NB4 (cell line): ENCODE measurements at regions not wholly inside any gene's neighbourhood (a gene's known extent, or its start where the extent isn't known, plus 50 kb on each side); places are given as distances from the start of the nearest gene placed in this dataset.

Experiments used
- DNase-seq: peaks from one replicate; pipeline ENCODE4 v3.0.0; 2010; ENCODE audit warnings: low read depth
- H3K4me3 ChIP-seq: one replicate; pipeline ENCODE4 v1.5.1; 2011; ENCODE audit warnings: mild to moderate bottlenecking, low read depth, low read length, moderate library complexity
- MYC ChIP-seq: IDR thresholded peaks from 2 replicates; pipeline ENCODE4 v1.6.1; 2011; ENCODE audit warnings: low read depth, low read length
- POLR2A ChIP-seq: IDR thresholded peaks from 2 replicates; pipeline ENCODE4 v1.6.1; 2011; ENCODE audit warnings: mild to moderate bottlenecking; ENCODE audit not compliant: insufficient read length; ENCODE audit errors: extremely low read depth
- TF ChIP-seq, protein P1 (sequence below): IDR thresholded peaks from one replicate; pipeline ENCODE4 v1.5.1; 2012; ENCODE audit warnings: low read depth, low read length
- TF ChIP-seq, protein P2 (sequence below): IDR thresholded peaks from 2 replicates; pipeline ENCODE4 v1.6.1; 2011; ENCODE audit warnings: low read depth, low read length

DNA sequence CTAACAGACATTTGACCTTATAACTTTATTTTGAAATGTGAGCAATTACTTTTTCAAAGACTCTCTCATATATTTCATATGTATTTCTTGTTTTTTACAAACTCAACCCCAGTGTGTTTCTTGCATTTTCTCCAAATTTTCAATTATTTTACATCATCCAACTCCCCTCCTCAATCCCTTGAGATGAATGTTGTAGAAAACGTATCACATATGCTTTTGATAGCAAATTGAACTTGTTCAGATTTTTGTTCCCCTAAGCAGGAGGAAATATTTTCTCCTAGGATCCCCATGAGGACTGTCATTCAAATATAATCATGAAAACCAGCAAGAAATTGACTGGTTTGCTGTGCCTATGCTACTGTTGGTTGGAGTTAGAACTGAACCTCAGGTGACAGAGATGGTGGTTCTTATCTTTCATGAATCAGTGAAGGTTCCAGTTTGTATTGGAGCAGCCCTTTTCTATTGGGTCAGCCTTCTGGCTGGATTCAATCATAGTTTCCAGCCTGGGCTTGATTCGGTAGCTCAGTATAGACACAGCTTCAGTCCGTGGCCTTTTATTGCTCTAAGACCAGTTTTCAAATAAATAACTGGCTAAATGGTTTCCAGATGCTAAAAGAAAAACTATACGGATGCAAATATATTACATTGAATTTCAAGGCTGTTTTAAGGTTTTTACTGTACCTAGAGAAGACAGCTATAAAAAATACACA lies 591.0 kb downstream of the EPHA4 start:
- DNase-seq: no peak
- no peak overlapping the region for H3K4me3 ChIP-seq
- TF ChIP-seq, protein P1, sequence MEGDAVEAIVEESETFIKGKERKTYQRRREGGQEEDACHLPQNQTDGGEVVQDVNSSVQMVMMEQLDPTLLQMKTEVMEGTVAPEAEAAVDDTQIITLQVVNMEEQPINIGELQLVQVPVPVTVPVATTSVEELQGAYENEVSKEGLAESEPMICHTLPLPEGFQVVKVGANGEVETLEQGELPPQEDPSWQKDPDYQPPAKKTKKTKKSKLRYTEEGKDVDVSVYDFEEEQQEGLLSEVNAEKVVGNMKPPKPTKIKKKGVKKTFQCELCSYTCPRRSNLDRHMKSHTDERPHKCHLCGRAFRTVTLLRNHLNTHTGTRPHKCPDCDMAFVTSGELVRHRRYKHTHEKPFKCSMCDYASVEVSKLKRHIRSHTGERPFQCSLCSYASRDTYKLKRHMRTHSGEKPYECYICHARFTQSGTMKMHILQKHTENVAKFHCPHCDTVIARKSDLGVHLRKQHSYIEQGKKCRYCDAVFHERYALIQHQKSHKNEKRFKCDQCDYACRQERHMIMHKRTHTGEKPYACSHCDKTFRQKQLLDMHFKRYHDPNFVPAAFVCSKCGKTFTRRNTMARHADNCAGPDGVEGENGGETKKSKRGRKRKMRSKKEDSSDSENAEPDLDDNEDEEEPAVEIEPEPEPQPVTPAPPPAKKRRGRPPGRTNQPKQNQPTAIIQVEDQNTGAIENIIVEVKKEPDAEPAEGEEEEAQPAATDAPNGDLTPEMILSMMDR: no peak
- TF ChIP-seq MYC (no peak), POLR2A (no peak)
- TF ChIP-seq, protein P2, sequence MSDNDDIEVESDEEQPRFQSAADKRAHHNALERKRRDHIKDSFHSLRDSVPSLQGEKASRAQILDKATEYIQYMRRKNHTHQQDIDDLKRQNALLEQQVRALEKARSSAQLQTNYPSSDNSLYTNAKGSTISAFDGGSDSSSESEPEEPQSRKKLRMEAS: no peak

DNA sequence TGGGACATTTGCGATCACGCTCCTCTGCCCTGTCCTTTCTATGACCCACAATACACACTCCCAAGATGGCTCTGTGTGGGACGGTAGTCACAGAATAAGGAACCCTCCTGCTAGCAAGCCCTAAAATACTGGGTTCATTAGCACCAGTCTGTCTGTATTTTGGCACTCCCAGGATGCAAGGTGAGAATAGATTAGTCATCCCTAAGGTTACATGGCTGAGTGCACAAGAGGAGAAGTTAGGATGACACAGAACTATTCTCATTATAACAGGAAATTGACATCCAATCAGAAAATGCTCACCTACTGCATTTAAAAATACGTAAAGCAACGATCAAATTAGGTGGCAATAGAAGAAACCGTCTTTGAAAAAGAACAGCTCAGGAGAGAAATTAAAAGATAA lies 590.2 kb downstream of the EPHA4 start:
- TF ChIP-seq MYC: no peak
- no peak for TF ChIP-seq POLR2A
- TF ChIP-seq, protein P2: no peak
- TF ChIP-seq, protein P1: no peak
- no peak for DNase-seq
- no peak overlapping the region for H3K4me3 ChIP-seq

DNA sequence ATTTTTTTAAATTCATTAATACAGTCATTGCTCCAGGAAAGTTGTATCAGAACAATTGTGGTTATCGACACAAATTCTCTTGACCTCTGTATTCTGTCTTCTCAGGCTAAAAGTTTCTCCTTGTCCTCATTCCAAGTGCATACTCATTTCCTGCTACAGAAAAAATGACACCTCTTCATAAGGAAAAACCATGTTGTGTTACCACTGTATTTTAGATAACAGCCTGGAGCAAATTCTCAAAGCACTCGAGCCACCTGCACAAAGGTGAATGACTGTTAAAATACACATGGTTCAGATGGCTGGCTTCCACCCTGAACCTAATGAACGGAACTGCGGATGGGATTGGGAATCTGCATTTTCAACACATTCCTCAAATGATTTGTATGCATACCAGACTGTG lies 586.5 kb downstream of the EPHA4 start:
- TF ChIP-seq, protein P1: no peak
- TF ChIP-seq MYC (no peak), POLR2A (no peak)
- TF ChIP-seq, protein P2: no peak
- no peak overlapping the region for H3K4me3 ChIP-seq
- DNase-seq: no peak

DNA sequence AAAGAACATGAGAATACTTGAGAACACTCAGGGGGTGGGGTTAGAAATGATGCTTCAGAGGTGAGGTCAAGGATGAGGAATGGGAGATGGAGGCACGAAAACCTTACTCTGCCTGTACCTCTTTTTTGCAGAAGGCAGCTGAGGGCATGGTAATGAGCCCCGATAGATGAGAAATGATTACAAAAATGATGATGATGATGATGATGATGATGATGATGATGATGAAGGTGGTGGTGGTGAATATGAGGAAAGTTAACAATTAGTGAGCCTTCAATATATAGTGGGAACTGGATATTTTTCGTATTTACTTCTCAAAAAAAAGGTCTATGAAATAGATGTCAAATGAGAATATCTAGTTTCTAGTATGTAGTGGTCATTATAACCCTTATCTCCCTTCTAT lies 584.3 kb downstream of the EPHA4 start:
- DNase-seq: no peak

DNA sequence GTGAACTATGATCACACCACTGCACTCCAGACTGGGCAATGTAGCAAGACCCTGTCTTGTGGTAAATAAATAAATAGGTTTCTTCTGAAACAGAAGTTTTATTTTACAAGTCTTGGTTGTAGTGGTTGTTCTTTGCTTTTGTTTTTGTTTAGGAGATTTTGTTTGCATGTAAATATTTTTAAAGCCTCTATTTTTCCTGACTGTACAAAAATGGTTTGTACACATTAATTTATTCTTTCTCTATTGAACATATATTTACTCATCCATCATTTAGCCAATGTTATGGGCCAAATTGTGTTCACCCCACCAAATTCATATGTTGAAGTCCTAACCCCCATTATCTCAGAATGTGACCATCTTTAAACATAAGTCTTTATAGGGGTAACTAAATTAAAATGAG lies 580.1 kb downstream of the EPHA4 start:
- no peak overlapping the region for H3K4me3 ChIP-seq
- TF ChIP-seq, protein P2: no peak
- TF ChIP-seq, protein P1: no peak
- no peak for TF ChIP-seq MYC
- no peak for TF ChIP-seq POLR2A
- DNase-seq: no peak

More for the DNA sequence above, 584.3 kb downstream of the EPHA4 start:
- no peak overlapping the region for H3K4me3 ChIP-seq
- no peak for TF ChIP-seq MYC
- TF ChIP-seq, protein P2: no peak
- TF ChIP-seq, protein P1: no peak
- no peak for TF ChIP-seq POLR2A
